ENCODE measurements at regions not wholly inside any gene's neighbourhood (a gene's known extent, or its start where the extent isn't known, plus 50 kb on each side); places are given as distances from the start of the nearest gene placed in this dataset.

- no peak for TF ChIP-seq POLR2A (IDR thresholded peaks at IDR 0.05)
- TF ChIP-seq CTCF (IDR thresholded peaks at IDR 0.05), result no peak
Observed at GRCh38 chrX:123084797-123085196, 99.3 kb upstream of the GRIA3 start.
